Activated CD4-positive, alpha-beta memory T cell treated with anti-CD3 and anti-CD28 coated beads, Interleukin-2, amount 10 ng/mL, durations not matched to agents 7 days and 5 days (primary cell): ENCODE measurements at regions not wholly inside any gene's neighbourhood (a gene's known extent, or its start where the extent isn't known, plus 50 kb on each side); places are given as distances from the start of the nearest gene placed in this dataset.
"Not testable (repeated sequence)": the region's sequence is repeated elsewhere in the genome, so short reads cannot be mapped to it uniquely, and the experiment has no call there.

ENCODE experiments used
- CTCF ChIA-PET: fragments of 350-600 bp; sonication (Branson Sonifier 250); formaldehyde crosslinking; loops from one replicate; lab custom pipeline; 2021; ENCODE audit warnings: antibody characterized with exemption, inconsistent platforms; lab: Charles Lee
- POLR2A ChIA-PET: fragments of 350-600 bp; sonication (Branson Sonifier 250); formaldehyde crosslinking; loops from one replicate; lab custom pipeline; 2021; ENCODE audit warnings: antibody characterized with exemption; lab: Charles Lee
- DNase-seq: peaks from one replicate; pipeline ENCODE4 v3.0.0-alpha.2; 2020
- H3K27ac Mint-ChIP-seq: one replicate; pipeline ENCODE4 v1.8.0; 2021; ENCODE audit warnings: mild to moderate bottlenecking, mixed read lengths
- H3K27me3 Mint-ChIP-seq: one replicate; pipeline ENCODE4 v1.8.0; 2021; ENCODE audit warnings: mixed read lengths
- H3K36me3 Mint-ChIP-seq: one replicate; pipeline ENCODE4 v1.8.0; 2021; ENCODE audit warnings: low read depth, mixed read lengths
- H3K4me1 Mint-ChIP-seq: one replicate; pipeline ENCODE4 v1.8.0; 2021; ENCODE audit warnings: mixed read lengths
- H3K4me3 Mint-ChIP-seq: one replicate; pipeline ENCODE4 v1.8.0; 2021; ENCODE audit warnings: mild to moderate bottlenecking, mixed read lengths
- H3K9me3 Mint-ChIP-seq: one replicate; pipeline ENCODE4 v1.8.0; 2021; ENCODE audit warnings: mixed read lengths

- Mint-ChIP-seq H3K4me1 (peaks cover 9% of the 10 kb centered on the region), H3K27ac (no peak overlapping the region), H3K9me3 (no peaks in the 10 kb centered on the region), H3K36me3 (no peaks in the 10 kb centered on the region), H3K27me3 (no peaks in the 10 kb centered on the region), H3K4me3 (no peak overlapping the region)
- no peak for DNase-seq
- POLR2A ChIA-PET = no interaction called here
- CTCF ChIA-PET = no interaction called here
These were observed 53.9 kb upstream of the RCE1 start for GRCh38 chr11:66789097-66789890.

GRCh38 chr11:66787934-66788758 lies 55.1 kb upstream of the RCE1 start:
- Mint-ChIP-seq H3K36me3 (no peaks in the 10 kb centered on the region), H3K9me3 (no peaks in the 10 kb centered on the region), H3K27me3 (no peaks in the 10 kb centered on the region), H3K27ac (no peak overlapping the region), H3K4me3 (no peak overlapping the region), H3K4me1 (peaks cover 9% of the 10 kb centered on the region)
- no peak for DNase-seq
- CTCF ChIA-PET = no interaction called here
- POLR2A ChIA-PET = no interaction called here

DNA sequence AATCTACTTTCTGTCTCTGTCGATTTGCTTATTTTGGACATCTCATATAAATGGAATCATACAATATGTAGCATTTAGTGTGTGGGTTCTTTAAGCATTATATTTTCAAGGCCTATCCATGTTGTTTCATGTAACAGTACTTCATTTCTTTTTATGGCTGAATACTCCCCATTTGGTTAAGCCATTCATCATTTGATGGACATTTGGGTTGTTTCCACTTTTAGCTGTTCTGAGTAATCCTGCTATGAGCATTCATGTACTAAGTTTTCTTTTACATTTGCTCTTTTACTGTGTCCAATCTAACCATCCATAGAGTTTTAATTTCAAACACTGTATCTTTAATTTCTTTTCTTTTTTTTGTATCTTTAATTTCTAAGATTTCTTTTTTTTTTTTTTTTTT lies 55.6 kb upstream of the SPTBN2 start:
- Mint-ChIP-seq H3K27me3 (no peaks in the 10 kb centered on the region), H3K9me3 (no peaks in the 10 kb centered on the region), H3K4me1 (peaks cover 12% of the 10 kb centered on the region), H3K27ac (no peak overlapping the region), H3K36me3 (no peaks in the 10 kb centered on the region), H3K4me3 (no peak overlapping the region)
- no peak for DNase-seq
- ChIA-PET POLR2A (no interaction called here), CTCF (interaction anchor here (0.7 kb wide), 1 partner anchor 20 kb away, joined by 4 read pairs; no protein-coding TSS in a partner anchor)

DNA sequence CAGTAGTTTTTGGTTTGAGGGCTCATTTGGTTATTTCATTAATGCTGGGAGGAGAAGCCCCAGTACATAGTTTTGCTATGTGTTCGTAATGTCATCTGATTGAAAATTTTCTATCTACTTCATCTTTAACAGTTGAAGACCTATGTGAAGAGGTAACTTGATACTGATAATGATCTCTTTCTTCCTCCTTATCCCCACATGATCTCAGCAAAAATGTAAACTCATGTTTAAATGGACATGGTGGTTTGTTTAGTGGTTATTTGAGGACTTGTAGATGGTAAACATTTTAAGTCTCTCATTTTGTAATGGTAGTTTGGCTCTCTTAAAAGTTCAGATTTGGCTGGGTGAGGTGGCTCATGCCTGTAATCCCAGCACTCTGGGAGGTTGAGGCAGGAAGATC lies 53.7 kb upstream of the SPTBN2 start:
- Mint-ChIP-seq H3K9me3 (no peaks in the 10 kb centered on the region), H3K4me3 (no peak overlapping the region), H3K27ac (no peak overlapping the region), H3K36me3 (no peaks in the 10 kb centered on the region), H3K27me3 (no peaks in the 10 kb centered on the region), H3K4me1 (peaks cover 6% of the 10 kb centered on the region)
- no peak for DNase-seq
- ChIA-PET POLR2A (no interaction called here), CTCF (no interaction called here)

GRCh38 chr11:66779651-66780050 lies 50.6 kb upstream of the SPTBN2 start:
- H3K9me3 Mint-ChIP-seq, H3K4me1 Mint-ChIP-seq, DNase-seq, H3K27ac Mint-ChIP-seq, POLR2A ChIA-PET, H3K4me3 Mint-ChIP-seq, H3K27me3 Mint-ChIP-seq, H3K36me3 Mint-ChIP-seq, CTCF ChIA-PET: not testable (repeated sequence)
